ENCODE measurements at regions not wholly inside any gene's neighbourhood (a gene's known extent, or its start where the extent isn't known, plus 50 kb on each side); places are given as distances from the start of the nearest gene placed in this dataset.

DNA sequence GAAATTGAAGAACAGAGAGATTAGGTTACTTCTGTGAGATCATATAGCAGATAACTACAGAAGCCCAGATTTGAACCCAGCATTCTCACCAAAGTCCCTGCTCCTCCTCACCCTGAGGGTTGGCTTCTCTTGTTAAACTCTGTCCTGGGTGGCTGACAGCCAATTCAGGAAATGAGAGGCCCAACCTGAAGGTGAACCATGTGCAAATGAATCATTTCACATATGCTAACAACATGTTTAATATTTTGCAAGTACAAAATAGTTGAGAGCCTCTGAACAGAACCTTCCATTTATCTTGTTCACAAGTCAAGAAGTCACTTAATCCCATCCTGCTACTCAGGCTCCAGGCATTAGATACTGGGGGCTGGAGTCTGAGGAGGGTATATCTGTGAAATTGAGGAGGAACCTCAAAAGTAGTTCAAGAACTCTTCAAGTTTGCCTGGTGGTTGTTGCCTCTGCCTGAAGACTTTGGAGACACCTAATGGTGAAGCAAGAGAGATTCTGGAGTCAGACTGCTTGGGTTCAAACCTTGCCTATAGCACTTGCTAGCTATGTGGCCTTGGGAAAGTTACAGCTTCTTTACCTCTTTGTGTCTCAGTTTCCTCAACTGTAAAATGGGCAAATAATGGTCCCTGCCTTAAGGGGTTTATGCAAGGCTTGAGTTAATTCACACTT lies 564.0 kb downstream of the PSAT1 start:
- H3K4me1 ChIP-seq (ENCODE audit: control insufficient read depth, insufficient read depth, low read length) = no peaks in the 10 kb centered on the region
- ATAC-seq (no peak), DNase-seq (no peak)
- H3K36me3 ChIP-seq (ENCODE audit: control insufficient read depth, insufficient read depth, low read length) = no peaks in the 10 kb centered on the region
- no peaks in the 10 kb centered on the region for H3K9me3 ChIP-seq (ENCODE audit: control insufficient read depth, insufficient read depth, low read length)
- intact Hi-C loops (cut with micrococcal nuclease) = no loop called here
- TF ChIP-seq, protein P1, sequence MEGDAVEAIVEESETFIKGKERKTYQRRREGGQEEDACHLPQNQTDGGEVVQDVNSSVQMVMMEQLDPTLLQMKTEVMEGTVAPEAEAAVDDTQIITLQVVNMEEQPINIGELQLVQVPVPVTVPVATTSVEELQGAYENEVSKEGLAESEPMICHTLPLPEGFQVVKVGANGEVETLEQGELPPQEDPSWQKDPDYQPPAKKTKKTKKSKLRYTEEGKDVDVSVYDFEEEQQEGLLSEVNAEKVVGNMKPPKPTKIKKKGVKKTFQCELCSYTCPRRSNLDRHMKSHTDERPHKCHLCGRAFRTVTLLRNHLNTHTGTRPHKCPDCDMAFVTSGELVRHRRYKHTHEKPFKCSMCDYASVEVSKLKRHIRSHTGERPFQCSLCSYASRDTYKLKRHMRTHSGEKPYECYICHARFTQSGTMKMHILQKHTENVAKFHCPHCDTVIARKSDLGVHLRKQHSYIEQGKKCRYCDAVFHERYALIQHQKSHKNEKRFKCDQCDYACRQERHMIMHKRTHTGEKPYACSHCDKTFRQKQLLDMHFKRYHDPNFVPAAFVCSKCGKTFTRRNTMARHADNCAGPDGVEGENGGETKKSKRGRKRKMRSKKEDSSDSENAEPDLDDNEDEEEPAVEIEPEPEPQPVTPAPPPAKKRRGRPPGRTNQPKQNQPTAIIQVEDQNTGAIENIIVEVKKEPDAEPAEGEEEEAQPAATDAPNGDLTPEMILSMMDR (IDR thresholded peaks at IDR 0.05) = no peak
- no peaks in the 10 kb centered on the region for H3K27me3 ChIP-seq (ENCODE audit: control insufficient read depth, insufficient read depth, low read length)
- no peaks in the 10 kb centered on the region for H3K27me3 Mint-ChIP-seq (ENCODE audit: low read depth in 2 of 2)
- no peaks in the 10 kb centered on the region for H3K4me1 Mint-ChIP-seq
- H3K4me3 Mint-ChIP-seq = no peak overlapping the region
- no peak overlapping the region for H3K4me3 ChIP-seq (ENCODE audit: low read length)
- no peaks in the 10 kb centered on the region for H3K36me3 Mint-ChIP-seq
- H3K27ac Mint-ChIP-seq = no peak overlapping the region
- H3K9me3 Mint-ChIP-seq = peaks cover 2 to 4% of the 10 kb centered on the region in 2 donors
- H3K27ac ChIP-seq (ENCODE audit: low read length) = no peak overlapping the region

DNA sequence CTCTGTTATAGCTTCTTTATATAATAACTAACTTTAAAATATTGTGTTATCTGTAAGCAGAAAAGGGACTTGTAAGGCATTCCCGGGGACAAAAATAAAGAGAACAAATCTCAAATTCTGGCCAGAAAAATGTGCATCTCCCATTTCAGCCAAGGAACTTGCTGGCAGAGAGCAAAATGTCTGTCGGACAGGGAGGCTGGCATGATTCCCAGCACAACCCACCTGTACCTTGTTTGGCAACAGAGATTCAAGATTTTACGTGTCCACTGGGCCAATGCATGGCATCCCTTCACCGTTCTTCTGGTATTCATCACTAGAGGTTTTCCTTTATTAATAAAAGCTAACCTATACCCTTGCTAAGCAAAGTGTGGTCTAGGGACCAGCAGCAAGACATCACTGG lies 566.6 kb downstream of the PSAT1 start:
- Histone ChIP-seq H3K9me3 (ENCODE audit: control insufficient read depth, insufficient read depth, low read length) (no peaks in the 10 kb centered on the region), H3K36me3 (ENCODE audit: control insufficient read depth, insufficient read depth, low read length) (no peaks in the 10 kb centered on the region), H3K27me3 (ENCODE audit: control insufficient read depth, insufficient read depth, low read length) (no peaks in the 10 kb centered on the region), H3K4me1 (ENCODE audit: control insufficient read depth, insufficient read depth, low read length) (no peaks in the 10 kb centered on the region), H3K4me3 (ENCODE audit: low read length) (no peak overlapping the region), H3K27ac (ENCODE audit: low read length) (no peak overlapping the region)
- DNase-seq = no peak
- Mint-ChIP-seq H3K4me3 (no peak overlapping the region), H3K27me3 (ENCODE audit: low read depth in 2 of 2) (no peaks in the 10 kb centered on the region), H3K36me3 (no peaks in the 10 kb centered on the region), H3K27ac (no peak overlapping the region), H3K9me3 (peaks cover 2 to 8% of the 10 kb centered on the region in 2 donors), H3K4me1 (no peaks in the 10 kb centered on the region)
- TF ChIP-seq, protein P1 (IDR thresholded peaks at IDR 0.05) = no peak
- intact Hi-C loops (cut with micrococcal nuclease) = no loop called here
- ATAC-seq = no peak
- 91% methylated on average over 4 of the region's 4 CpGs for WGBS (ENCODE audit: insufficient coverage)

DNA sequence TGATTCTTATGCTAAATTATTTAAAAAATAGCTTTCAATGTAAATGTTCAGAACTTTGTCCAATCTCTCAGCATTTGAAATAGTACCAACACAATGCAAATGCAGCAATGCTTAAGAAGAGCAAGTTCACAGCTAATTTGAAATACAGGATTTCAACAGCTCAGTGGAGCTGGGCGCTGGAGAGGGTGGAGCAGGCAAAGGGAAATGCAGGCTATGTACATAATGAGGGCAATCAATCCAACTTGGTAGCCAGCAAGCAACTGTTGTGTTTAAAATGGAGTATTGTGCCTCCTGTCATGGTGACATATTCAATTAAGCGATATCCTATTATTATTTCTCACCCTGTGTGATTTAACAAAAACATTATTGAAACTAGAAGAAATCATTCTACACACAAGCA lies 568.8 kb downstream of the PSAT1 start:
- Mint-ChIP-seq H3K27ac (no peak overlapping the region), H3K4me1 (no peaks in the 10 kb centered on the region), H3K27me3 (ENCODE audit: low read depth in 2 of 2) (no peaks in the 10 kb centered on the region), H3K4me3 (no peak overlapping the region), H3K9me3 (peaks cover 2 to 8% of the 10 kb centered on the region in 2 donors), H3K36me3 (no peaks in the 10 kb centered on the region)
- H3K27me3 ChIP-seq (ENCODE audit: control insufficient read depth, insufficient read depth, low read length) = no peaks in the 10 kb centered on the region
- H3K4me3 ChIP-seq (ENCODE audit: low read length) = no peak overlapping the region
- DNase-seq (no peak), ATAC-seq (no peak)
- no peak overlapping the region for H3K27ac ChIP-seq (ENCODE audit: low read length)
- intact Hi-C loops (cut with micrococcal nuclease) = no loop called here
- H3K36me3 ChIP-seq (ENCODE audit: control insufficient read depth, insufficient read depth, low read length) = no peaks in the 10 kb centered on the region
- TF ChIP-seq, protein P1 (IDR thresholded peaks at IDR 0.05) = no peak
- H3K4me1 ChIP-seq (ENCODE audit: control insufficient read depth, insufficient read depth, low read length) = no peaks in the 10 kb centered on the region
- WGBS (ENCODE audit: insufficient coverage) = 94% methylated on average over 1 of the region's 2 CpGs
- H3K9me3 ChIP-seq (ENCODE audit: control insufficient read depth, insufficient read depth, low read length) = no peaks in the 10 kb centered on the region
